ENCODE measurements at regions not wholly inside any gene's neighbourhood (a gene's known extent, or its start where the extent isn't known, plus 50 kb on each side); places are given as distances from the start of the nearest gene placed in this dataset.
"Not testable (repeated sequence)": the region's sequence is repeated elsewhere in the genome, so short reads cannot be mapped to it uniquely, and the experiment has no call there.

DNA sequence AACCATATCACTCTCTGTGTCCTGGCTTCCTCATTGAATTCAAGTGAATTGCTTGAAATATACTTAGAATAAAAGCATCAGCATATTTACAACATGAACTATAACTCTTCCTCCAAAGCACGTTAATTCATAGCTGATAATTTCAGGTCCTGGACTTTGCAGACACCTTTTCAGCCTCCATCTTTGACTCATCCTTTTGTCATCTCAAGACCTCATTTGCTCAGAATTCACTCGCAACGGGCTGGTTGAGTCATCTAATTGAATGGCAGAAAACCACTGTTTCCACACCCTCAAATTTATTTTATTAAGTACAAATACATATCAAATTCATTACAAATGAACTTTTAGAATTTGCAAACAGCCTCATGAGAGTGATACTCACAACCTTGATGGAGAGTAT lies 545.7 kb downstream of the GATA3 start:
- DNase-seq (ENCODE audit: low read depth in 2 of 2), result no peak

DNA sequence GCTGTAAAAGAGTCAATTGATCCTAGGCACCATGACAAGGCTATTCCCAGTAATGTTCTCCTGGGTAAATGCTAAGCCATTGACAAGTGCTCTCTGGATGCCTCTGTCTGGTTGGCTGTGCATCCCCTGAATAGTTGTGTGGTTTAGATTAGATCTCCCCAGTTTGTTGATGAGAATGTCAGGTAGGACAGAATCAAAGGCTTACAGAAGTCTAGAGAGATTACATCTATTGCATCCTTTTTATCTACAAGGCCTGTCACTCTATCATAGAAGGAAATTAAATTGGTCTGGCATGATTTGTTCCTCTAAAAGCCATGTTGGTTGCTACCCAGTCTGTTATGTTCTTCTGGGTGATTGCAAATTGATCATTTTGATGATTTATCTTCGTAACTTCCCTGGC lies 548.3 kb downstream of the GATA3 start:
- no peak for DNase-seq (ENCODE audit: low read depth in 2 of 2)

DNA sequence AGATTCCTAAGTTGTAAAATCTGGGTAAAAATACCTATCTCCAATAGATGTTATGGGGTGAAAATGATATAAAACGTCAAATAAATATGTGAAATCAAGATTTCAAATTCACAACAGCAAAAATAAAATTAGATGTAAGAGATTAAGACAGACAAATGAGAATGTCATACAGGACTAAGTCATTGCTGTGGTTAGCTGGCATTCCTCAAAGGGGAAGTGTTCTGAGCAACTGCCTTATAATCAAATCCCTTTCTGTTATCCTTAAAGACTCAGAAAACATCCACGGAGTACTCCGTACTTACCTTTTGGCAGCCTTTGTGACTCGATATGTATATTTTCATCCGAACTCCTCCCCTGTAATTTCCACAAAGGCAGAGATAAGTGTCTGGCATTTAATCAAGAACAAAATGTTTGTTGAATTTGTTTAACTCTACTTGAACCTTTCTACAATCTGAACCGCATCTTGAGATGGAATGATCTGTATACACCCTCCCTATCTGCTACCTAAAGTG lies 559.6 kb downstream of the GATA3 start:
- DNase-seq (ENCODE audit: low read depth in 2 of 2), result no peak

DNA sequence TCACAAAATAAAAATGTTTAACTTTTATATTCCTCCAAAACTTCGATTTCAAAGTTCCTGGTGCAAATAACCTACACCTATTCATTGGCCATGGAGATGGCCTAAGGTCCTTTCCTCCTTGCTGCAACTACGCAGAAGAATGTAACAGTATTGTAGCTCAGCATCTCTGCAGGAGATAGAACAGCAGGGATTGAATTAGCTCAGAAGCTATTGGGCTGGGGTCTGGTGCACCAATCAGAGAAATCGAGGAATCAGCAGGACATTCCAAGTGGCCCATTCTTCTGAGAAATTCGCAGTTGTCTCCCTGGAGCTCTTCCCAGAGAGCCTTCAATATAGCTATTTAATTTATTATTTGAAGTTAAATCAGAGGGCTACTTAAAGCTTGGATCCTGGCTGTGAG lies 560.6 kb downstream of the GATA3 start:
- no peak for DNase-seq (ENCODE audit: low read depth in 2 of 2)

DNA sequence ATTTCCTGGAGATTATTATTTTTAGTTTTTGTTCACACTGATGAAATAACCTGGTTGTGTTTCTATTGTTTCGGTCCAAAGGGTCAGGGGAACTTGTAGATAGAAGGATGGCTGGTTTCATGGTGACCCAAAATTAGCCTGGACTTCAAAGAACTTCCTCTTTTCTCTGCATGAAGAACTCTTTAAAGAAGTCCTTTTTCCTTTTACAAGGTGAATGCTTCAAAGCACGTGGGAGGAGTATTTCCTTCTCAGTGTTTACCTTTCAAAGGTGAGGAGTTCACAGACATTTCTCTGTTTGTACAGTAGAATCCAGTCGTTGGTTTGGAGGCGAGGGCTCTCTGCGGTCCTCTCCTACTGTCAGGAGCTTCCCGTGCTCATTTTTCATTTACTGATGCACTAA lies 561.7 kb downstream of the GATA3 start:
- DNase-seq (ENCODE audit: low read depth in 2 of 2), result no peak

DNA sequence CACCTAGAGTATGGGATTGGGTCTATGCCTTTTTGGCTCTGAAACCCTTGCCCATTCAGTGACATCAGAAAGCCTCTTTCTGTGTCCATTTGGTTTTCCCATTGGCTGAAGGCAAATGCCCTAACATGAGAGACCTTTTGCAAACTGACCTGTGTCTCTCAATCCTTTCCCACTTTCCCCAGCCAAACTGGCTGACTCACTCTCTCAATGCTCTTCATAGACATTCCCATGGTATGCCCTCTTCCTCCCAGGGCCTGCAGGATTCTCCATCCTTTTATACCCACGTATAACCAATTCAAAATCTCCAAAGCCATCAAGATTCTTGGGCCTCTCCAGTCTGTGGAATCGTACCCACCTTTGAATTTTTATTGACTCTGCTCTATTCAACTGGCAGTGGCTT lies 563.3 kb downstream of the GATA3 start:
- no peak for DNase-seq (ENCODE audit: low read depth in 2 of 2)

DNA sequence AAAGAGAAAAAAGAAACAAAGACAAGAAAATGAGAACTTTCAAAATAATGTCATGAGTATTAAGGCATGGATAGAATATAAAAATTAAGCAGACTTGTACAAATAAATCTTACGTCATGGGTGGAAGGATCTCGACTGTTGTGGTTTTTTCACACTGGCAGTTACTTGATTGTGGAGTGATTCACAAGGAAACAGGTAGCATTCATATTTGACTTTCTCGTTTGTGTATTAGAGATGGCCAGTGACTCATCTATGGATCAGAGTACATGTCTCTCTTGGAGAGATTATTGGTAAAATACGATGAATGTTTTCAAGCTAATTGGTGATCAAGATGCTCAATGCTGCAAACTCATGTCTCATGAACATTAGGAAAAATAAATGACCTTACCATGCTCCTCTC lies 564.3 kb downstream of the GATA3 start:
- DNase-seq (ENCODE audit: low read depth in 2 of 2), result no peak

DNA sequence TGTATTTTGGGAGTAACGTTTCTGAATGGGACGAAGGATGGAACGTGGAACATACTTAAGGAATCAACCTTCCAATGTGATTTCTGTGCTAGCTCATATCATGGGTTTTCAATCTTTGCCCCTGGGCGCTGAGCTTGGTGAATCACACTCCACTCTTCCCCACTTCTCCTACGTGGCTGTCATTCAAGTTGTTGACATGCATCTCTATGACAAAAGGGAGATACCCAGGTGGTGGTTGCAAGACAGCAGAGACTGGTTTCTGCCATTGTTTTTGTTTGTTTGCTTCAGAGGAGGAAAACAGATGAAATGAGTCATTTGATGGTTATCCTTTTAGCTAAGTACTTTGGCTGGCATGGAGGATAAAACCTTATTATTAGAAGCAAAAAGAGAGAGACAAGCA lies 573.9 kb downstream of the GATA3 start:
- DNase-seq (ENCODE audit: low read depth in 2 of 2), result no peak

DNA sequence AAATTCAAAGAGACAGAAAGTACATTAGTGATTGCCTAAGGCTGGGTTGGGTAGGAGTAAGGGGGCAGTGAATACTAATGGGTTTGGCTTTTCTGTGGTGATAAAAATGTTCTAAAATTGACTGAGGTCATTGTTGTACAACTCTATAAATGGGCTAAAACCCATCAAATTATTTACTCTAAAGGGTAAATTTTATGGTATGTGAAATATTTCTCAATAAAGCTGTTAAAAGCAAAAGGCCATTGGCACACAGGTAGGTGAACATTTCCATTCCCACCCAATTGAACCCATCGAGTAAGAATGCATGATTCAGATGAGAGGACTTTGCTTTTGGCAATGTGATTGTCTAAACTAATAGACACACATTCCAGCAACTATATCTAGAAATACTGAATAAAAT lies 579.4 kb downstream of the GATA3 start:
- DNase-seq (ENCODE audit: low read depth in 2 of 2), result no peak

DNA sequence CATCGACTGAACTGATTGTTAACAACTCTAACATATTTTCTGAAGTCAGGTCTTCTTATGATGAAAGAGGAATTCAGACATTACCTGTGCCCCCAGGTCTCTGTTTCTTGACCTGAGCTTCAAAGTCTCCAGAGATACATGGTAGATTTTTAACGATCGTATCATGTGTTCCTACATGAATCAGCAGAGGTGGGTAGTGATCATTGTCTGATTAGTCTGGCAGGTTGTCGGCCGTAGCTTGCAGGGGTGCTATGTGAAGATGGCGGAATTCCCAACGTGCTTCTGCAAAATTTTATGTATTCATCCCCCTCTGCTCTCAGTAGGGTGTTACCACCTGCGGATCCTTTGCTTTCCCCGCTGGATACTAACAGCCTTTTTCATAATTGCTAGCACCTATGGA lies 581.9 kb downstream of the GATA3 start:
- no peak for DNase-seq (ENCODE audit: low read depth in 2 of 2)

DNA sequence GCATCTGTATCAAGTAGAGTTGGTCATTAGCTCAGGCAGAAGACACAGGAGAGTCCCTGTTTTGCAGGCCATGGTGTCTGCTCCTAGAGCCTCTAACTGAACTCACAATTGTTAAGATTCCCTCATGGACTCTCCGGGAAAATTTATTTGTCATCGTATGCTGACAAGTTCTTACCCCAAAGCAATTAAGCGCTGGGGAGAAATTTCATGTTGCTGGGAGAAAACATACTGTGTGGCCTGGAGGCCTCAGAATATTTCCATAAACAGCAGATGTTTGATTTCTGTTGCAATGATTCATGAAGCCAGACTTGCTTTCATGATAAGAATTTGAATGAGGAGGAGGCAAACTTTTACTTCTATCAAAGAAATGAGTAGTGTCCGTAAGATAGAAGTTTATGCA lies 583.2 kb downstream of the GATA3 start:
- no peak for DNase-seq (ENCODE audit: low read depth in 2 of 2)

DNA sequence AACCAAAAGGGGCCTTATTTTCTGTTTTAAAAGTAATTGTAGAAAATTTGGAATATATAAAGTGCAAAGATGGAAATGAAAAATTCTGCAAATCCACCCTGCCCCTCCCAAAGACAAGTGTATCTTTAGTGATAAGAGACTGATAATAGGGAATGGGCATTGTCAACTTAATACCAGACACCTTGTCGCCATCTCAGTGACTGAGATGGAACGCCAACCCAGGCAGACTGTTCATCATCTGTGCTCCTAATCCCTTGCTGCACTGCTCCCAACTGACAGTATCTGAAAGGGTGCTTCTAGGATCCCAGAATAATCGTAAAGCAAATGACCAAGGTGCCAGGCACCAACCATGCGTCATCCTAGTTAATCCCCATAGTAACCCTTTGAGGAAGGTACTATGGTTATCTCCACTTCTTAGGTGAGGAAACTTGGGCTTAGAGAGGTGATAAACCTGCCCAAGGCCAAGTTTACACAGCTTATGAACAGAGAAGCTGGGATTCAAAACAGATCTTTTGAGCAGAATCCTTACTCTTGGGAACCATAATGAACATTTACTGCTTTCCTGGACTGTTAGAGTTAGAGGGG lies 583.7 kb downstream of the GATA3 start:
- no peak for DNase-seq (ENCODE audit: low read depth in 2 of 2)

DNA sequence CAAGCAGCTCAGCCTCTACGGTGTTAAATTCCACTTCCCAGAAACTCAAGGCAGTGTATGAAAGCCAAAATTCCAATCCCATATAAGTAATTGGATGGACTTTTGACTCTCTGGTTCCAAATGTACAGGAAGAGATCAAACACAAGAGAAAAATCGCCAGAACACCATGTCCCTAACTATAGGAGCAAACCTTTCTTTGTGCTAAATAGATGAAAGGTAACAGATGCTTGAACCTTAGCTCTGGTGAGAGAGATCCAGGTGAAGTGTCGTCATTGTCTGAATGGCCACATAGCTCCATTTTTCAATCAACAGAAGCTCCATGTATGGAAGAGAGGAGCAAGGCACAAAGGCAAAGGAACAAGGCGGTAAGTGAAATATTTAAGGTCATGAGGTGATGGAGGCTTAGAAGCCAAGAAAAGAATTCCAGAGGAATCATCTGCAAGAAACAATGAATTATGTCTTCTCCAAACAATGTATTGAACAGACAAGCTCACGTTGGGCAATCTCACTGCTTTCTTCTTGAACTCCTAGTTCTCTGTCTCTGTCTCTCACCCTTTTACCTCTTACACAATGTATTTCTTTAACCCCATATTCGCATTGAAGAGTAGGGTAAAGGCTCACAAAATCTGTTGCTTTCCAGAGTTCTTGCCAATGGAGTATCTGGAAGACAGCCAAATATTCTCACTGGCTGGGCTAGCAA lies 585.1 kb downstream of the GATA3 start:
- DNase-seq (ENCODE audit: low read depth in 2 of 2), result no peak

DNA sequence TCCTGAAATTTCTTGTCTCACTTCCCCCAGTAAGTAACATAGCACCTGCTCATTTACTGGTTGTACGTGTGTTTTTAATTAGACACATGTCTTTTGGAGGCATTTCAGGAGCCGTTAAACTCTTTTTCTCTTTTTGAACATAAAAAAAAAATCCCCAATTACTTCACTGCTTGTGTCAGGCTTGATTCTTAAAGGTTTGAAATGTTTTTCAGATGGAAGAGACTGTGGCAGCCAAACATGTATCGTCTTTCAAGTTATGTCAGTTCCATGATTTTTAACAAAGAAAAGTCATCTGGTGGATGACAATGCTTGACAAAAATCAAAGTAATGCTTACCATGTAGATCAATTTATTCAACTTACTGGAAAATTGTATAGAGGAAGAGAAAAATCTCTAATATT lies 585.8 kb downstream of the GATA3 start:
- DNase-seq (ENCODE audit: low read depth in 2 of 2), result no peak

DNA sequence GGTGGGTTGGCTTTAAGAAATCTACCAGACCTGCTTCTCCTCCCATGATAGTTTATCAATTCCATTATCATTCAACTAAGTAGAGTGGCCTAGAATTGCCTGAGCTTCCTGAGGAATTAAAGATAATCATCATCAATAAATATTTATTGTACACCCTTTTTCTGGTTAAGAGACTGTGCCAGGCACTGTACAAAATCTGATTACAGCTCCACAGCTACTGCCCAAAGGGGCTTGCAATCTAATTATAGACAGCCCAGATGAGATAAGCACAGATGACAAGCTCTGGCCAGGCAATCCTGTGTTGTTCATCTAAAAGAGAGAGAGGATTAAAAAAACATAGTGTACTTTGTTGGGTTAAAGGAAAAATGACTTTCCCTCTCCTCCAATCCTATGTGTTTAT lies 586.4 kb downstream of the GATA3 start:
- no peak for DNase-seq (ENCODE audit: low read depth in 2 of 2)

DNA sequence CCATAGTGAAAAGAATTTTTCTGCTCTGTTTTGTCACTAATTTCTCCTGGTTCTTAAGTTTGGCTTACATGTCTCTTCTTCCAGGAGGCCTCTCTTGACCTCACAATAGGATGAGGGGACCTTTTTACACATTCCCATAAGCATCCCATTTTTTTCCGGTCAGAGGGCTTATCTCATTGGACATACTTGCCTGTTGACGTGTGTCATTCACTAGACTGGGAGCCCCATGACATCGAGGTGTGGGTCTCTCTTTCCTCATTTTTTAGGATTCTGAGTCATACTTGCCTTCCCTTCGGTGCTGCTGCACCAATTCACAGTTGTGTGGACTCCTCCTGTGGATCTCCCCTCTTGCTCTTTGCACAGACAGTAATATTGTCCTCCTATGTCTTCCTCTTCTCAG lies 601.8 kb downstream of the GATA3 start:
- DNase-seq (ENCODE audit: low read depth in 2 of 2), result no peak

DNA sequence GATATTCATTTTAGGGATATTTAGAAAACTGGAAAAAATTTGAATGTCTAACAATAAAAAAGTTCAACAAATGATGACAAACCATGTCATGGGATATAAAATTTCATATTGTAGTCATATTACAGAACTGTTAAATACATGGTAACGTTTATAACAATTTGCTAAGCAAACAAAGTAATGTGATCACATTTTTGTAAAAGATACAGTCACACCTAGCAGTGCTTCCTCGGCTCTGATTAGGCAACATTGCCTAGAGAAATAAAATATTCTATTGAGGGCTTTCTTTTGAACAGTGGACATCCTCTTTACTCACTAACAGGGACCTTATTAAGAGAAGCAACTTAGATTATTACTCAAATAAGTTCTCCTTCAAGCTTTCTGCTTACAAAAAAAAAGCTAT lies 605.5 kb downstream of the GATA3 start:
- DNase-seq (ENCODE audit: low read depth in 2 of 2), result no peak

DNA sequence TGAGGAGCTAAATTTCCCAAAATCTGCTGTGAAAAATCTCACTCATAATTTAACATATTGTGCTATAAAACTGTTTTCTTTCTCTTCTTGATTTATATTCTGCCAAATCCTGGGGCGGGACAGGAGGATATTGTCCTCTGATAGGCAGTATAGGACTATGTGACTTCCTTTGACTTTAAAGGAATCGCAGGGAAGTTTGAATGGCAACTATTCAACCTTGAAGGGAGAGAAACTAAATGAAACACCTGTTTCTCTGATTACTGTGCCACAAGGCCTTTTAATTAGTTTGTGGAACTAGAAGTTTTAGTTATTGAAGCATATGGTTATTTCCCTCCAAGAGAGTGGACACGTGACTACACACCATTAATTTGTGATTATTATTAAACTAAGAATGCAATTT lies 607.4 kb downstream of the GATA3 start:
- no peak for DNase-seq (ENCODE audit: low read depth in 2 of 2)

DNA sequence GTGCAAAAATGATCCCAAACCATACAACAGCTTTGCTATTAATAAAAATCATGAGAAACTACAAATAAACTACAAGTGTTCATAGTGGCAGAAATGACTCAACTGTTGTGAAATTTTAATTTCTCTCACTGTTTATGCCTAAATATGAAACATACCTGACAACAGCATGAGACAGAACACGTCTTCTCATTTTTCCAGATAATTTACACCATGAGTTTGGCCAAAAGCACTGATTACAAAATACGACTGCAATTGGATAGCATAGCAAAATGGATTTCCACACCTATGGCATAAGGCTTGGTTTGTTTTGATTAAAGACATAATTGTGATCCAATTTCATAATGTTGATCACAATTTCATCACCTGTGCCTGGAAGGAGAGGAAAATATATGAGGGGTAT lies 608.6 kb downstream of the GATA3 start:
- DNase-seq (ENCODE audit: low read depth in 2 of 2), result no peak

DNA sequence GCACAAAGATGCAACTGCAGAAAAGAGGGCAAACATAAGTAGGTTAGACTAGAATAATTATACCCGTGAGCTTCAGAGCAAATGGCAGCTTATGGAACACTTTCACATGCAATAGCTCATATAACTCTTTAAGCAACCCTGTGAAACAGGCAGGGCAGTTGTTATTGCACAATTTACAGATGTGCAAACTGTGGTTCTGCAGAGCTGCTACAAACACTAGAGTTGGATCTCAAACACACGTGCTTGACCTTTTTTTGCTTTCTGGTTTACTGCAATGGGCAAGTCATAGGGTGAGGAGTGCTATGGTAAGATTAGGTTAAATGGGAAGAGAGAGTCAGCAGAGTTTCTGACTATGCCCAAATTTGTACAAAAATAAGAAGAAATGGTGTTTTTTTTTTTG lies 610.8 kb downstream of the GATA3 start:
- no peak for DNase-seq (ENCODE audit: low read depth in 2 of 2)

DNA sequence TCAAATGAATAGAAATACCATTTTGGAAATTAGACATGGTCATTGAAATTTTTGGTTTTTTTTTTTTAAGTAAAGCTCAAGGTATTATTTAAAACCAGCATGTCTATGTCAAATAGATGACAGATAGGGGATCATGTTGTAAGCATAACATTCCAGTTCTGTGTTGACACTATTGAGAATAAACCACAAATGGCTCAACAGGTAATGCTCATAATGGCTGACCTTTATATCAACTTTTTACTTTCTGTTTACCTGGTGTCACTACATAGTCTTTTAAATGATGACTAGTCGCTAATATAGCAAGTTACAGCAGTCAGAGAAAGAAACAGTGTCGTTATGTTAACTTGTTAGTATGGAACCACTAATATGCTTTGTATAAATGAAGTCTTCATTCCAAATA lies 616.0 kb downstream of the GATA3 start:
- DNase-seq (ENCODE audit: low read depth in 2 of 2), result no peak

DNA sequence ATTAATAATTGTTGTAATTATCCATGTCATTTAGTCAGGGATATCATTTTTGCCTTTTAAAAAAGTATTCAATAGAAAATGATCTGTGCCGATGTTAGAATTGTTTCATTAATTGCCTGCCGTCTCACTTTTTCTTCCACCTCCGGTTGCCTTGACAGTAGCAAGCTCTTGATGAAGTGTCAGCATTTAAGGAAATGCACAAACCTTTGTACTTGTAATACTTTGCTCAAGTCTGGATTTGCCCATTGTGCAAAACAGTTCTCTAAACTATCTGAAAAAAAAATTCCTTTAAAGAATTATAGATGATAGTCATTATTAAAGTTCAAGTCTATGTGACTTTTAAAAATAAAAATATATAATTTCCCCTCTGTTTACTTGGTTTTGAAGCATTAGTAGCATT lies 619.7 kb downstream of the GATA3 start:
- DNase-seq (ENCODE audit: low read depth in 2 of 2), result no peak

DNA sequence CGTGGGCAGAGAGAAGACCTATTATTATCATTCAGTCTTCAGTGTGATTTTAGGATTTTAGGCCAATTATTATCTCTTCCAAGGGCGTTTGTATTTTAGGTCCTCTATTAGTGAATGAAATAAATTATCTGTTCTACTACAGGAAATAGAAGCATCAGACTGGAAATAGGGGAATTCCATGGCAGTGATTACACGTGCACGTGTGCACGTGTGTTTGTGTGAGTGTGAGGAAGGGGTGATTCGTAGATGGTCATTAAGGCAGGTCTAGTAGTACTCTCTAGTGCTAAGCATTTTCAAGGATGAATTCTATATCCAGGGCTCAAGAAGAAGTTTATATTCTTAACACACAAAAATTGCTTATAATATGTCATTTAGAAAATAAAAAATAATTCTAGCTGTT lies 623.2 kb downstream of the GATA3 start:
- no peak for DNase-seq (ENCODE audit: low read depth in 2 of 2)

DNA sequence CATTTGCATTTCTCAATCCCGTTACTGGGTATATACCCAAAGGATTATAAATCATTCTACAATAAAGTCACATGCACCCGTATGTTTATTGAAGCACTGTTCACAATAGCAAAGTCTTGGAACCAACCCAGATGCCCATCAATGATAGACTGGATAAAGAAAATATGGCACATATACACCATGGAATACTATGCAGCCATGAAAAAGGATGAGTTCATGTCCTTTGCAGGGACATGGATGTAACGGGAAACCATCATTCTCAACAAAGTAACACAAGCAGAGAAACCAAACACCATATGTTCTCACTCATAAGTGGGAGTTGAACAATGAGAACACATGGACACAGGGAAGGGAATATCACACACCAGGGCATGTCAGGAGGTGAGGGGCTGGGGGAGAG lies 630.4 kb downstream of the GATA3 start:
- not testable (repeated sequence) for DNase-seq (ENCODE audit: low read depth in 2 of 2)

Measured in stimulated activated CD4-positive, alpha-beta T cell treated with anti-CD3 and anti-CD28 coated beads, Interleukin-12 subunit alpha, Interleukin-12 subunit beta, amount 100 ng/mL, for 24 hours (primary cell).